Fibroblast of lung (primary cell): ENCODE measurements at regions not wholly inside any gene's neighbourhood (a gene's known extent, or its start where the extent isn't known, plus 50 kb on each side); places are given as distances from the start of the nearest gene placed in this dataset.

ENCODE experiments used
- EZH2 ChIP-seq: IDR thresholded peaks from 2 replicates; pipeline ENCODE4 v1.5.1; 2012; ENCODE audit warnings: low read length, control low read depth, mild to moderate bottlenecking; ENCODE audit errors: missing control alignments
- TF ChIP-seq, protein P1 (sequence below), 2 donors: IDR thresholded peaks in 1 of 2; conservative IDR thresholded peaks in 1 of 2; 1 replicate in 1 of 2; 2 replicates in 1 of 2; pipeline ENCODE4 v1.5.1; 2011 to 2012; ENCODE audit warnings: low read length in 2 of 2, control low read depth in 1 of 2, inconsistent platforms in 1 of 2, low read depth in 1 of 2, mild to moderate bottlenecking in 1 of 2

DNA sequence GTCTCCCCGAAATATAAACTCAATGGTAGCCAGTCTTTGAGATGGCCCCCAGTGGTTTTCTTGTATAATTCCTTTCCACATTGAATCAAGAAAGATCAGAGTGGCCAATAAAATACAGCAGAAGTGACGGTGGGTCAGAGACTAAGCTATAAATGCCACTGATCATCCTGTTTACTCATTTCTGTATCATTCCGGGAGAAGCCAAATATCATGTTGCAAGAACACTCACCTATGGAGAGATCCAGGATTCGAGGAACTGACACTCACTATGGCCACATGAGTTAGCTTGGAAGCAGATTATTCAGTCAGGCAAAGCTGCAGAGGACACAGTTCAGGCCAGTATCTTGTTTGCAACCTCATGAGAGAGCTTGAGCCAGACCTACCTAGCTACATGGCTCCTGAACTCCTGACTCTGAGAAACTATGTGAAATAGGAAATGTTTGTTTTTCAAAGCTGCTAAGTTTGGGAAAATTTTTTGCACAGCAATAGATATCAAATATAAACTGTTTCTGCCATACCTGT, 132.4 kb upstream of the ADGRF1 start:
- TF ChIP-seq, protein P1, sequence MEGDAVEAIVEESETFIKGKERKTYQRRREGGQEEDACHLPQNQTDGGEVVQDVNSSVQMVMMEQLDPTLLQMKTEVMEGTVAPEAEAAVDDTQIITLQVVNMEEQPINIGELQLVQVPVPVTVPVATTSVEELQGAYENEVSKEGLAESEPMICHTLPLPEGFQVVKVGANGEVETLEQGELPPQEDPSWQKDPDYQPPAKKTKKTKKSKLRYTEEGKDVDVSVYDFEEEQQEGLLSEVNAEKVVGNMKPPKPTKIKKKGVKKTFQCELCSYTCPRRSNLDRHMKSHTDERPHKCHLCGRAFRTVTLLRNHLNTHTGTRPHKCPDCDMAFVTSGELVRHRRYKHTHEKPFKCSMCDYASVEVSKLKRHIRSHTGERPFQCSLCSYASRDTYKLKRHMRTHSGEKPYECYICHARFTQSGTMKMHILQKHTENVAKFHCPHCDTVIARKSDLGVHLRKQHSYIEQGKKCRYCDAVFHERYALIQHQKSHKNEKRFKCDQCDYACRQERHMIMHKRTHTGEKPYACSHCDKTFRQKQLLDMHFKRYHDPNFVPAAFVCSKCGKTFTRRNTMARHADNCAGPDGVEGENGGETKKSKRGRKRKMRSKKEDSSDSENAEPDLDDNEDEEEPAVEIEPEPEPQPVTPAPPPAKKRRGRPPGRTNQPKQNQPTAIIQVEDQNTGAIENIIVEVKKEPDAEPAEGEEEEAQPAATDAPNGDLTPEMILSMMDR (conservative IDR thresholded peaks at IDR 0.05 in 1 of 2, IDR thresholded peaks at IDR 0.05 in 1 of 2; ENCODE audit: low read depth in 1 of 2, low read length in 2 of 2), result no peak
- TF ChIP-seq EZH2, result no peak
